ENCODE measurements at regions not wholly inside any gene's neighbourhood (a gene's known extent, or its start where the extent isn't known, plus 50 kb on each side); places are given as distances from the start of the nearest gene placed in this dataset.

GRCh38 chrX:145623453-145623852 is 194.2 kb upstream of the SLITRK2 start:
- intact Hi-C loops (cut with DNase I): no loop called here
- ATAC-seq (no peak), DNase-seq (ENCODE audit: low spot score) (no peak)

GRCh38 chrX:145630081-145630480 is 187.5 kb upstream of the SLITRK2 start:
- DNase-seq (ENCODE audit: low spot score): no peak
- no peak for ATAC-seq
- intact Hi-C loops (cut with DNase I): no loop called here

- no peak for ATAC-seq
- no peak for DNase-seq (ENCODE audit: low spot score)
- intact Hi-C loops (cut with DNase I): no loop called here
Observed at GRCh38 chrX:145630806-145631435, 186.7 kb upstream of the SLITRK2 start.

GRCh38 chrX:145631461-145631951 is 186.1 kb upstream of the SLITRK2 start:
- intact Hi-C loops (cut with DNase I): no loop called here
- ATAC-seq: no peak
- no peak for DNase-seq (ENCODE audit: low spot score)

- DNase-seq (ENCODE audit: low spot score): no peak
- intact Hi-C loops (cut with DNase I): no loop called here
- no peak for ATAC-seq
Observed at GRCh38 chrX:145654486-145654885, 163.1 kb upstream of the SLITRK2 start.

GRCh38 chrX:145673841-145674240 is 143.8 kb upstream of the SLITRK2 start:
- DNase-seq (ENCODE audit: low spot score) (no peak), ATAC-seq (no peak)
- intact Hi-C loops (cut with DNase I): no loop called here

- intact Hi-C loops (cut with DNase I): no loop called here
- ATAC-seq: no peak
- no peak for DNase-seq (ENCODE audit: low spot score)
Observed at GRCh38 chrX:145677109-145677817, 140.4 kb upstream of the SLITRK2 start.

- ATAC-seq (no peak), DNase-seq (ENCODE audit: low spot score) (no peak)
- intact Hi-C loops (cut with DNase I): no loop called here
Observed at GRCh38 chrX:145682518-145683298, 134.9 kb upstream of the SLITRK2 start.

GRCh38 chrX:145687146-145687545 is 130.5 kb upstream of the SLITRK2 start:
- intact Hi-C loops (cut with DNase I): no loop called here
- no peak for ATAC-seq
- no peak for DNase-seq (ENCODE audit: low spot score)

- intact Hi-C loops (cut with DNase I): no loop called here
- no peak for DNase-seq (ENCODE audit: low spot score)
- no peak for ATAC-seq
Observed at GRCh38 chrX:145687707-145688106, 129.9 kb upstream of the SLITRK2 start.

GRCh38 chrX:145694048-145694447 is 123.6 kb upstream of the SLITRK2 start:
- ATAC-seq (no peak), DNase-seq (ENCODE audit: low spot score) (no peak)
- intact Hi-C loops (cut with DNase I): no loop called here

GRCh38 chrX:145715641-145716138 is 101.9 kb upstream of the SLITRK2 start:
- DNase-seq (ENCODE audit: low spot score): no peak
- intact Hi-C loops (cut with DNase I): loop anchor here (5.0 kb wide), 1 partner anchor 1717 kb away; no protein-coding TSS in a partner anchor
- ATAC-seq: no peak

- ATAC-seq (no peak), DNase-seq (ENCODE audit: low spot score) (no peak)
- intact Hi-C loops (cut with DNase I): loop anchor here (5.0 kb wide), 1 partner anchor 1716 kb away; no protein-coding TSS in a partner anchor
Observed at GRCh38 chrX:145716226-145716625, 101.4 kb upstream of the SLITRK2 start.

GRCh38 chrX:145727476-145727875 is 90.2 kb upstream of the SLITRK2 start:
- no peak for DNase-seq (ENCODE audit: low spot score)
- intact Hi-C loops (cut with DNase I): no loop called here
- ATAC-seq: peak; percentile 76

GRCh38 chrX:145729635-145730034 is 88.0 kb upstream of the SLITRK2 start:
- intact Hi-C loops (cut with DNase I): loop anchor here (5.0 kb wide), 1 partner anchor 648 kb away; no protein-coding TSS in a partner anchor
- DNase-seq (ENCODE audit: low spot score) (no peak), ATAC-seq (no peak)

GRCh38 chrX:145735036-145735435 is 82.6 kb upstream of the SLITRK2 start:
- ATAC-seq: no peak
- intact Hi-C loops (cut with DNase I): no loop called here
- DNase-seq (ENCODE audit: low spot score): no peak

- intact Hi-C loops (cut with DNase I): no loop called here
- ATAC-seq: no peak
- no peak for DNase-seq (ENCODE audit: low spot score)
Observed at GRCh38 chrX:145751943-145752342, 65.7 kb upstream of the SLITRK2 start.
